IMR-90 (cell line): ENCODE measurements at regions not wholly inside any gene's neighbourhood (a gene's known extent, or its start where the extent isn't known, plus 50 kb on each side); places are given as distances from the start of the nearest gene placed in this dataset.

Experiments
- ATAC-seq: fragments of 200-7000 bp; cut with Tn5 transposase; 2 replicates; pipeline ENCODE4 v1.9.1; 2020; ENCODE audit warnings: low read depth, mild to moderate bottlenecking, moderate library complexity
- BruUV-seq: library from RNA; stranded (reverse); fragments of 400-500 nt; replicated peaks from 2 replicates; lab custom pipeline; 2021; lab: Mats Ljungman, UMichigan
- CTCF ChIA-PET: fragments of 300-600 bp; formaldehyde crosslinking; extraction: SDS; loops from one replicate; lab custom pipeline; 2021; ENCODE audit warnings: antibody characterized with exemption; lab: Yijun Ruan, JAX
- POLR2A ChIA-PET: fragments of 300-600 bp; sonication (Branson Sonifier 250); formaldehyde crosslinking; loops from one replicate; lab custom pipeline; 2022; ENCODE audit warnings: antibody characterized with exemption; ENCODE audit not compliant: unreplicated experiment; lab: Charles Lee
- DNase-seq: peaks from one replicate; pipeline ENCODE4 v3.0.0; 2013
- H2AFZ ChIP-seq: replicated peaks from 2 replicates; pipeline ENCODE3; 2013; ENCODE audit warnings: low read length, mild to moderate bottlenecking; ENCODE audit not compliant: poor library complexity
- H2AK5ac ChIP-seq: 2 replicates; pipeline ENCODE4 v1.6.1; 2013; ENCODE audit warnings: low read depth, low read length, inconsistent platforms
- H2AK9ac ChIP-seq: replicated peaks from 2 replicates; pipeline ENCODE3; 2013; ENCODE audit warnings: mild to moderate bottlenecking, low read depth, low read length, moderate library complexity; ENCODE audit not compliant: poor library complexity
- H2BK120ac ChIP-seq: 2 replicates; pipeline ENCODE4 v1.6.1; 2013; ENCODE audit warnings: low read depth, low read length, inconsistent platforms
- H2BK15ac ChIP-seq: 3 replicates; pipeline ENCODE4 v1.6.1; 2013; ENCODE audit warnings: low read depth, low read length, inconsistent platforms
- H2BK20ac ChIP-seq: 2 replicates; pipeline ENCODE4 v1.6.1; 2013; ENCODE audit warnings: low read depth, mild to moderate bottlenecking, inconsistent platforms, low read length, moderate library complexity
- H2BK5ac ChIP-seq: 2 replicates; pipeline ENCODE4 v1.6.1; 2013; ENCODE audit warnings: mild to moderate bottlenecking, low read depth, low read length, inconsistent platforms; ENCODE audit not compliant: poor library complexity, severe bottlenecking
- H3K14ac ChIP-seq: replicated peaks from 2 replicates; pipeline ENCODE4 v1.6.1; 2013; ENCODE audit warnings: low read depth, low read length, inconsistent platforms
- H3K18ac ChIP-seq: 2 replicates; pipeline ENCODE4 v1.6.1; 2013; ENCODE audit warnings: low read depth, low read length, control low read depth
- H3K23ac ChIP-seq: 2 replicates; pipeline ENCODE4 v1.6.1; 2013; ENCODE audit warnings: low read depth, low read length, inconsistent platforms
- H3K27ac ChIP-seq: 2 replicates; pipeline ENCODE4 v1.5.1; 2013; ENCODE audit warnings: mild to moderate bottlenecking, control low read depth, low read length; ENCODE audit not compliant: insufficient read depth
- H3K27me3 ChIP-seq: 2 replicates; pipeline ENCODE4 v1.6.1; 2013; ENCODE audit warnings: low read length; ENCODE audit not compliant: control insufficient read depth, insufficient read depth
- H3K36me3 ChIP-seq: 2 replicates; pipeline ENCODE4 v1.6.1; 2013; ENCODE audit warnings: low read length, mixed read lengths; ENCODE audit not compliant: control insufficient read depth, insufficient read depth
- H3K4ac ChIP-seq: 2 replicates; pipeline ENCODE4 v1.6.1; 2013; ENCODE audit warnings: low read depth, low read length, inconsistent platforms
- H3K4me1 ChIP-seq: 2 replicates; pipeline ENCODE4 v1.6.1; 2013; ENCODE audit warnings: low read length, mixed read lengths; ENCODE audit not compliant: control insufficient read depth, insufficient read depth
- H3K4me2 ChIP-seq: 2 replicates; pipeline ENCODE4 v1.6.1; 2013; ENCODE audit warnings: low read depth, mild to moderate bottlenecking, control low read depth, low read length, moderate library complexity
- H3K4me3 ChIP-seq: 2 replicates; pipeline ENCODE4 v1.5.1; 2013; ENCODE audit warnings: low read depth, mild to moderate bottlenecking, control low read depth, low read length, moderate library complexity; ENCODE audit not compliant: insufficient read depth
- H3K56ac ChIP-seq: 2 replicates; pipeline ENCODE4 v1.6.1; 2013; ENCODE audit warnings: low read length, inconsistent platforms; ENCODE audit not compliant: insufficient read depth; ENCODE audit errors: extremely low read depth
- H3K79me1 ChIP-seq, 2 experiments: 2 replicates each; pipeline ENCODE4 v1.6.1; 2013; ENCODE audit warnings: low read length in 2 of 2, inconsistent platforms in 1 of 2, low read depth in 1 of 2
- H3K9ac ChIP-seq: 2 replicates; pipeline ENCODE4 v1.6.1; 2013; ENCODE audit warnings: low read depth, low read length, control low read depth
- H3K9me1 ChIP-seq: 2 replicates; pipeline ENCODE4 v1.6.1; 2013; ENCODE audit warnings: low read length, inconsistent platforms; ENCODE audit not compliant: insufficient read depth
- H3K9me3 ChIP-seq: 2 replicates; pipeline ENCODE4 v1.6.1; 2013; ENCODE audit warnings: low read length; ENCODE audit not compliant: control insufficient read depth, insufficient read depth
- H4K20me1 ChIP-seq: 2 replicates; pipeline ENCODE4 v1.6.1; 2013; ENCODE audit warnings: low read length, inconsistent platforms; ENCODE audit not compliant: insufficient read depth
- H4K5ac ChIP-seq: 2 replicates; pipeline ENCODE4 v1.6.1; 2013; ENCODE audit warnings: mild to moderate bottlenecking, low read depth, low read length, control low read depth
- H4K8ac ChIP-seq, 2 experiments: 2 replicates each; pipeline ENCODE4 v1.6.1; 2013; ENCODE audit warnings: low read depth in 2 of 2, low read length in 2 of 2, control low read depth in 1 of 2, inconsistent platforms in 1 of 2
- H4K91ac ChIP-seq: 2 replicates; pipeline ENCODE4 v1.6.1; 2013; ENCODE audit warnings: low read depth, low read length, inconsistent platforms; ENCODE audit not compliant: insufficient read depth
- CEBPB ChIP-seq: IDR thresholded peaks from 2 replicates; pipeline ENCODE4 v1.6.1; 2012; ENCODE audit warnings: low read depth, low read length, improper control_type of control experiment
- FOS ChIP-seq: fragments of 150-350 bp; IDR thresholded peaks from 2 replicates; pipeline ENCODE4 v1.6.1; 2016; ENCODE audit warnings: low read depth, low read length
- NFE2L2 ChIP-seq: fragments of 150-350 bp; IDR thresholded peaks from 2 replicates; pipeline ENCODE4 v1.6.1; 2016; ENCODE audit warnings: low read depth, mild to moderate bottlenecking, low read length
- WGBS, 2 experiments: methylation state at CpG; one replicate each; pipeline versions ENCODE4 v1.1.5 to v1.1.7; 2013; ENCODE audit warnings: missing lambda C conversion rate in 2 of 2; ENCODE audit not compliant: insufficient read length in 1 of 2; ENCODE audit errors: extremely low coverage in 2 of 2; 5-methylcytosine and 5-hydroxymethylcytosine counted together
- dilution Hi-C: fragments of 300-500 bp; cut with HindIII; formaldehyde crosslinking; loops from one replicate; pipeline ENCODE4 v1.14.3; 2018; ENCODE audit warnings: low sequenced_read_pairs; ENCODE audit not compliant: unreplicated experiment
- in situ Hi-C: fragments of 300-500 bp; cut with MboI; formaldehyde crosslinking; loops from 3 replicates; pipeline ENCODE4 v1.14.3; 2019; ENCODE audit warnings: low sequenced_read_pairs, inconsistent platforms, mixed read lengths
- intact Hi-C: fragments of 100-400 bp; cut with micrococcal nuclease; formaldehyde crosslinking; loops from 2 replicates; pipeline ENCODE4 v1.10.0; 2022

DNA sequence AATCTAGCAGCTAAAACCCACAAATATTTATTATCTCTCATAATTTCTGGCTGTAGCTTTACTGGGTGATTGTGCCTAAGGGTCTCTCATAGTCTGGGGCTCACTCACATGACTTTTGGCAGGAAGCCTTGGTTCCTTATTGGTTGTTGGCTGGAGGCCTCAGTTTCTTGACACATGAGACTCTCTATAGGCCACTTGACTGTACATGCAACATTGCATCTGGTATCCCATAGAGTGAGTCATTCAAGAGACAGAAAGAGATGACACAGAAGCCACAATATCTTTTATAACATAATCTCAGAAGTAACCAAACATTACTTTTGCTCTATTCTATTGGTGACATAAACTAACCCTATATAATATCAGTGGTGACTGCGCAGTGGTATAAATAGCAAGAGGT, 128.5 kb upstream of the HNRNPU start:
- Histone ChIP-seq H2AK5ac (no peak overlapping the region), H3K36me3 (no peaks in the 10 kb centered on the region), H3K27ac (no peak overlapping the region), H3K9me1 (peaks cover 6% of the 10 kb centered on the region; the same call in 1 of the 2 replicates), H3K4ac (no peak overlapping the region), H4K91ac (no peak overlapping the region), H3K14ac (0 out of 2 replicates have a peak overlapping the region, but pooled peaks have one; percentile 37), H2AFZ (no peak overlapping the region), H4K5ac (no peak overlapping the region), H2AK9ac (no peak overlapping the region), H4K8ac (no peak overlapping the region), H2BK120ac (no peak overlapping the region; the same call in 1 of the 2 replicates), H3K4me2 (no peak overlapping the region), H2BK15ac (no peak overlapping the region), H3K56ac (no peak overlapping the region), H3K23ac (no peak overlapping the region), H2BK5ac (no peak overlapping the region), H4K20me1 (no peaks in the 10 kb centered on the region), H3K9me3 (peaks cover 3% of the 10 kb centered on the region; the same call in 1 of the 2 replicates), H3K9ac (no peak overlapping the region), H3K18ac (no peak overlapping the region), H3K27me3 (no peaks in the 10 kb centered on the region), H2BK20ac (no peak overlapping the region), H3K4me3 (no peak overlapping the region), H3K4me1 (peaks cover 5% of the 10 kb centered on the region; the same call in 1 of the 2 replicates), H3K79me1 (peaks cover 0 to 16% of the 10 kb centered on the region in 2 experiments; a peak in 3 of 4 replicates)
- dilution Hi-C loops (no loop called here), intact Hi-C loops (no loop called here), in situ Hi-C loops (no loop called here)
- no peak; the same call in 1 of the 2 replicates for ATAC-seq
- POLR2A ChIA-PET, result no interaction called here
- no CpG with 5 or more reads among the region's 1 CpG for WGBS, 2 experiments
- TF ChIP-seq NFE2L2, result no peak
- TF ChIP-seq FOS, result 0 out of 2 replicates have a peak, but pooled peaks have one; percentile 18
- peak; percentile 8; the same call in 1 of the 2 replicates for TF ChIP-seq CEBPB
- CTCF ChIA-PET, result interaction anchor here (0.6 kb wide), 1 partner anchor 1290 kb away, joined by 3 read pairs; no protein-coding TSS in a partner anchor
- no TSS peak for BruUV-seq
- peak; percentile 34 for DNase-seq
